Adrenal gland (tissue), 9 donors: ENCODE measurements at regions not wholly inside any gene's neighbourhood (a gene's known extent, or its start where the extent isn't known, plus 50 kb on each side); places are given as distances from the start of the nearest gene placed in this dataset.
"Not testable (repeated sequence)": the region's sequence is repeated elsewhere in the genome, so short reads cannot be mapped to it uniquely, and the experiment has no call there.

Experiments used
- DNase-seq, 7 donors: peaks; one replicate each; pipeline ENCODE4 v3.0.0-alpha.2; 2019 to 2020
- H3K27ac ChIP-seq, 5 donors: fragments of 200-600 bp; sonication (generic) in 4 of 5; 1 replicate in 3 of 5; 2 replicates in 2 of 5; pipeline versions ENCODE4 v1.5.1 to v1.8.0; 2016 to 2020; ENCODE audit warnings: mild to moderate bottlenecking in 1 of 5
- H3K27me3 ChIP-seq: fragments of 200-600 bp; 2 replicates; pipeline ENCODE4 v1.8.0; 2021
- H3K36me3 ChIP-seq, 2 donors: fragments of 200-600 bp; replicated peaks in 1 of 2; 1 replicate in 1 of 2; 2 replicates in 1 of 2; pipeline versions ENCODE4 v1.5.1 to v1.8.0; 2018 to 2022
- H3K4me1 ChIP-seq, 2 donors: fragments of 200-600 bp; replicated peaks in 1 of 2; 1 replicate in 1 of 2; 2 replicates in 1 of 2; pipeline versions ENCODE4 v1.5.1 to v1.8.0; 2018 to 2021
- H3K4me3 ChIP-seq, 4 donors: fragments of 200-600 bp; sonication (generic) in 3 of 4; one replicate each; pipeline ENCODE4 v1.5.1; 2016 to 2018
- H3K9me3 ChIP-seq, 3 donors: fragments of 200-600 bp; sonication (generic) in 1 of 3; replicated peaks in 1 of 3; 1 replicate in 2 of 3; 2 replicates in 1 of 3; pipeline versions ENCODE4 v1.5.1 to v1.8.0; 2016 to 2021
- CTCF ChIP-seq, 6 experiments: fragments of 450-650 bp in 4 of 6; fragments of 200-600 bp in 2 of 6; sonication (generic) in 1 of 6; IDR thresholded peaks; 1 replicate in 5 of 6; 2 replicates in 1 of 6; pipeline versions ENCODE4 v1.5.1 to v1.8.0; 2016 to 2021; ENCODE audit warnings: antibody characterized with exemption in 6 of 6, mild to moderate bottlenecking in 2 of 6, moderate library complexity in 1 of 6
- POLR2A ChIP-seq, 2 donors: fragments of 450-650 bp; IDR thresholded peaks; one replicate each; pipeline ENCODE4 v1.6.1; 2017; ENCODE audit warnings: antibody characterized with exemption in 2 of 2, mild to moderate bottlenecking in 2 of 2, moderate library complexity in 1 of 2
- WGBS, 4 donors: extraction: QIAGEN DNeasy Blood & Tissue Kit in 2 of 4; methylation state at CpG; one replicate each; pipeline versions ENCODE4 v1.1.5 to v1.1.7; 2013 to 2017; 5-methylcytosine and 5-hydroxymethylcytosine counted together
- intact Hi-C, 2 donors: fragments of 100-400 bp; cut with DNase I; formaldehyde crosslinking; loops; one replicate each; pipeline versions ENCODE4 v1.14.1 to v1.15.0; 2022 to 2023
- donor health status: healthy with polysubstance abuse.
- donor health status: Bipolar disorder and iron deficiency.
- donor health status: DM: yes; HTN: yes; CAD: no.
- donor health status: DM: no; HTN: no; CAD: no.
- donor health status: DM: no; HTN: no; CAD: no.

- intact Hi-C loops = no loop called here
- no peak overlapping the region for H3K4me3 ChIP-seq
- no peak for TF ChIP-seq CTCF (IDR thresholded peaks at IDR 0.05)
- TF ChIP-seq POLR2A (IDR thresholded peaks at IDR 0.05) = no peak
- DNase-seq = no peak
- no peaks in the 10 kb centered on the region for H3K36me3 ChIP-seq
- no peaks in the 10 kb centered on the region for H3K9me3 ChIP-seq
- no peak overlapping the region for H3K27ac ChIP-seq
- H3K4me1 ChIP-seq = no peaks in the 10 kb centered on the region
- H3K27me3 ChIP-seq = no peaks in the 10 kb centered on the region
- 20 to 38% (median 33%) methylated on average over 2 of the region's 2 CpGs for WGBS, 4 donors
Measured at GRCh38 chr3:86410587-86410986, 580.4 kb downstream of the VGLL3 start.

GRCh38 chr3:86389759-86390158 is 601.2 kb downstream of the VGLL3 start:
- H3K9me3 ChIP-seq, H3K27ac ChIP-seq, H3K27me3 ChIP-seq, H3K4me1 ChIP-seq, H3K4me3 ChIP-seq, intact Hi-C loops, H3K36me3 ChIP-seq, DNase-seq: not testable (repeated sequence)
- 64 to 85% (median 74%) methylated on average over 5 of the region's 5 CpGs for WGBS, 4 donors

- Histone ChIP-seq H3K9me3 (no peaks in the 10 kb centered on the region), H3K27ac (no peak overlapping the region), H3K27me3 (no peaks in the 10 kb centered on the region), H3K4me3 (no peak overlapping the region), H3K4me1 (no peaks in the 10 kb centered on the region), H3K36me3 (no peaks in the 10 kb centered on the region)
- TF ChIP-seq CTCF (IDR thresholded peaks at IDR 0.05) = no peak
- no peak for TF ChIP-seq POLR2A (IDR thresholded peaks at IDR 0.05)
- intact Hi-C loops = no loop called here
- 69 to 78% (median 70%) methylated on average over 4 of the region's 4 CpGs for WGBS, 4 donors
- no peak for DNase-seq
Measured at GRCh38 chr3:86388820-86389219, 602.1 kb downstream of the VGLL3 start.

- WGBS, 4 donors = 82 to 94% (median 87%) methylated on average over 3 of the region's 3 CpGs
- TF ChIP-seq POLR2A (IDR thresholded peaks at IDR 0.05) = no peak
- no peak for TF ChIP-seq CTCF (IDR thresholded peaks at IDR 0.05)
- H3K4me1 ChIP-seq = no peaks in the 10 kb centered on the region
- intact Hi-C loops = no loop called here
- H3K36me3 ChIP-seq = no peaks in the 10 kb centered on the region
- no peak overlapping the region for H3K27ac ChIP-seq
- DNase-seq = no peak
- no peaks in the 10 kb centered on the region for H3K27me3 ChIP-seq
- H3K4me3 ChIP-seq = no peak overlapping the region
- H3K9me3 ChIP-seq = no peaks in the 10 kb centered on the region
Measured at GRCh38 chr3:86382556-86382955, 608.4 kb downstream of the VGLL3 start.

- Histone ChIP-seq H3K36me3 (no peaks in the 10 kb centered on the region), H3K27ac (no peak overlapping the region), H3K27me3 (no peaks in the 10 kb centered on the region), H3K9me3 (no peaks in the 10 kb centered on the region), H3K4me3 (no peak overlapping the region), H3K4me1 (no peaks in the 10 kb centered on the region)
- TF ChIP-seq CTCF (IDR thresholded peaks at IDR 0.05) (no peak), POLR2A (IDR thresholded peaks at IDR 0.05) (no peak)
- DNase-seq = no peak
- intact Hi-C loops = no loop called here
- 62 to 77% (median 70%) methylated on average over 2 of the region's 2 CpGs for WGBS, 4 donors
Measured at GRCh38 chr3:86381247-86381646, 609.7 kb downstream of the VGLL3 start.
